ENCODE measurements at regions not wholly inside any gene's neighbourhood (a gene's known extent, or its start where the extent isn't known, plus 50 kb on each side); places are given as distances from the start of the nearest gene placed in this dataset.
"Not testable (repeated sequence)": the region's sequence is repeated elsewhere in the genome, so short reads cannot be mapped to it uniquely, and the experiment has no call there.

GRCh38 chr13:87736849-87737385 is 65.7 kb downstream of the SLITRK5 start:
- DNase-seq = no peak

- DNase-seq = no peak
These were observed 82.9 kb downstream of the SLITRK5 start for GRCh38 chr13:87754097-87754496.

GRCh38 chr13:87769445-87769844 is 98.3 kb downstream of the SLITRK5 start:
- DNase-seq = no peak

GRCh38 chr13:87777387-87777786 is 106.2 kb downstream of the SLITRK5 start:
- no peak for DNase-seq

- no peak for DNase-seq
These were observed 107.0 kb downstream of the SLITRK5 start for GRCh38 chr13:87778128-87778527.

- DNase-seq = no peak
These were observed 108.3 kb downstream of the SLITRK5 start for GRCh38 chr13:87779426-87779825.

GRCh38 chr13:87783366-87783765 is 112.2 kb downstream of the SLITRK5 start:
- DNase-seq = no peak

GRCh38 chr13:87788363-87788762 is 117.2 kb downstream of the SLITRK5 start:
- DNase-seq = no peak

- DNase-seq = no peak
These were observed 121.7 kb downstream of the SLITRK5 start for GRCh38 chr13:87792878-87793277.

GRCh38 chr13:87798536-87798935 is 127.4 kb downstream of the SLITRK5 start:
- DNase-seq = no peak

GRCh38 chr13:87810391-87810801 is 139.2 kb downstream of the SLITRK5 start:
- no peak for DNase-seq

- DNase-seq = no peak
These were observed 139.8 kb downstream of the SLITRK5 start for GRCh38 chr13:87810920-87811344.

- DNase-seq = no peak
These were observed 143.2 kb downstream of the SLITRK5 start for GRCh38 chr13:87814403-87814802.

- no peak for DNase-seq
These were observed 149.1 kb downstream of the SLITRK5 start for GRCh38 chr13:87820241-87820640.

GRCh38 chr13:87821512-87821911 is 150.3 kb downstream of the SLITRK5 start:
- DNase-seq = no peak

- not testable (repeated sequence) for DNase-seq
These were observed 155.1 kb downstream of the SLITRK5 start for GRCh38 chr13:87826301-87826700.

GRCh38 chr13:87827479-87827878 is 156.3 kb downstream of the SLITRK5 start:
- no peak for DNase-seq

- no peak for DNase-seq
These were observed 166.4 kb downstream of the SLITRK5 start for GRCh38 chr13:87837522-87837921.

- DNase-seq = no peak
These were observed 166.8 kb downstream of the SLITRK5 start for GRCh38 chr13:87837946-87838345.

GRCh38 chr13:87851410-87851809 is 180.2 kb downstream of the SLITRK5 start:
- no peak for DNase-seq

- no peak for DNase-seq
These were observed 184.4 kb downstream of the SLITRK5 start for GRCh38 chr13:87855553-87855952.

GRCh38 chr13:87859261-87859660 is 188.1 kb downstream of the SLITRK5 start:
- DNase-seq = no peak

- DNase-seq = no peak
These were observed 196.3 kb downstream of the SLITRK5 start for GRCh38 chr13:87867426-87867825.

- no peak for DNase-seq
These were observed 197.6 kb downstream of the SLITRK5 start for GRCh38 chr13:87868731-87869130.

- DNase-seq = no peak
These were observed 201.6 kb downstream of the SLITRK5 start for GRCh38 chr13:87872813-87873212.

GRCh38 chr13:87877477-87877876 is 206.3 kb downstream of the SLITRK5 start:
- no peak for DNase-seq
